HepG2 (cell line): ENCODE measurements at regions not wholly inside any gene's neighbourhood (a gene's known extent, or its start where the extent isn't known, plus 50 kb on each side); places are given as distances from the start of the nearest gene placed in this dataset.

Experiments
- AGO2 ChIP-seq: fragments of 200-400 bp; formaldehyde crosslinking; optimal IDR thresholded peaks from 2 replicates; pipeline ENCODE3; 2017; ENCODE audit warnings: mild to moderate bottlenecking, low read depth, low read length, moderate library complexity
- GFI1 ChIP-seq: sonication (generic); formaldehyde crosslinking; IDR thresholded peaks from 2 replicates; pipeline ENCODE4 v1.5.0; 2020; ENCODE audit warnings: missing genetic modification reagents, mild to moderate bottlenecking, borderline replicate concordance
- MEIS1 ChIP-seq: sonication (generic); formaldehyde crosslinking; IDR thresholded peaks from 2 replicates; pipeline ENCODE4 v1.9.0; 2021; ENCODE audit warnings: mild to moderate bottlenecking, missing genetic modification reagents, moderate library complexity, borderline replicate concordance
- REST ChIP-seq, 2 experiments: IDR thresholded peaks; 2 replicates each; pipeline ENCODE4 v1.6.1; 2011 to 2012; ENCODE audit warnings: low read length in 2 of 2, borderline replicate concordance in 1 of 2, low read depth in 1 of 2, mild to moderate bottlenecking in 1 of 2, moderate library complexity in 1 of 2
- SAFB2 ChIP-seq: sonication (generic); formaldehyde crosslinking; IDR thresholded peaks from 2 replicates; pipeline ENCODE4 v1.5.1; 2020; ENCODE audit warnings: missing genetic modification reagents, low read depth, mild to moderate bottlenecking, borderline replicate concordance
- TCF7 ChIP-seq: sonication (generic); IDR thresholded peaks from 2 replicates; pipeline ENCODE4 v1.6.1; 2016; ENCODE audit warnings: antibody characterized with exemption, low read depth
- ZBED4 ChIP-seq: sonication (generic); formaldehyde crosslinking; IDR thresholded peaks from 2 replicates; pipeline ENCODE4 v1.4.0; 2020; ENCODE audit warnings: missing genetic modification reagents, borderline replicate concordance
- ZNF275 ChIP-seq: sonication (generic); formaldehyde crosslinking; IDR thresholded peaks from 2 replicates; pipeline ENCODE4 v1.8.0; 2022; ENCODE audit warnings: missing genetic modification reagents, mild to moderate bottlenecking, inconsistent platforms, borderline replicate concordance
- ZNF280D ChIP-seq: sonication (generic); formaldehyde crosslinking; IDR thresholded peaks from 2 replicates; pipeline ENCODE4 v1.5.1; 2020; ENCODE audit warnings: mild to moderate bottlenecking, missing genetic modification reagents
- ZNF382 ChIP-seq: sonication (generic); formaldehyde crosslinking; IDR thresholded peaks from 2 replicates; pipeline ENCODE4 v1.5.0; 2020; ENCODE audit warnings: missing genetic modification reagents, mild to moderate bottlenecking, borderline replicate concordance
- ZNF512B ChIP-seq: sonication (generic); formaldehyde crosslinking; IDR thresholded peaks from 2 replicates; pipeline ENCODE4 v1.5.1; 2020; ENCODE audit warnings: missing genetic modification reagents, mild to moderate bottlenecking, borderline replicate concordance
- ZNF564 ChIP-seq: sonication (generic); formaldehyde crosslinking; IDR thresholded peaks from 2 replicates; pipeline ENCODE4 v1.8.1; 2023; ENCODE audit warnings: mild to moderate bottlenecking, missing genetic modification reagents
- ZNF616 ChIP-seq: sonication (generic); formaldehyde crosslinking; IDR thresholded peaks from 2 replicates; pipeline ENCODE4 v1.5.0; 2020; ENCODE audit warnings: low read depth, mild to moderate bottlenecking, missing genetic modification reagents
- ZNF709 ChIP-seq: sonication (generic); formaldehyde crosslinking; IDR thresholded peaks from 2 replicates; pipeline ENCODE4 v1.5.0; 2020; ENCODE audit warnings: mild to moderate bottlenecking, missing genetic modification reagents

- TF ChIP-seq ZBED4 (no peak), ZNF280D (no peak), ZNF382 (CRISPR knock-in tag) (no peak), SAFB2 (CRISPR knock-in tag) (no peak), ZNF512B (CRISPR knock-in tag) (no peak), GFI1 (peak; percentile 98), AGO2 (no peak), ZNF709 (no peak), ZNF275 (CRISPR knock-in tag) (no peak), MEIS1 (CRISPR knock-in tag) (no peak), REST (IDR thresholded peaks at IDR 0.05; ENCODE audit: borderline replicate concordance in 1 of 2, low read depth in 1 of 2, low read length in 2 of 2) (no peak), ZNF564 (CRISPR knock-in tag) (no peak), TCF7 (peak; percentile 66), ZNF616 (no peak)
Measured at GRCh38 chrY:7415157-7415633, 503.6 kb upstream of the AMELY start (continued).
